OCI-LY3 (cell line): ENCODE measurements at regions not wholly inside any gene's neighbourhood (a gene's known extent, or its start where the extent isn't known, plus 50 kb on each side); places are given as distances from the start of the nearest gene placed in this dataset.

Source experiments
- H2AFZ ChIP-seq: fragments of 200-600, 300-600 bp; shearing (Covaris generic); 2 replicates; pipeline ENCODE4 v1.6.0; 2014; ENCODE audit warnings: antibody characterized with exemption, low read depth, low read length
- H3K27ac ChIP-seq: fragments of 200-600, 300-600 bp; sonication (generic); 2 replicates; pipeline ENCODE4 v1.5.1; 2014; ENCODE audit warnings: mild to moderate bottlenecking, low read length, moderate library complexity, mixed read lengths
- H3K27me3 ChIP-seq: fragments of 200-600, 300-600 bp; sonication (generic); 2 replicates; pipeline ENCODE4 v1.6.1; 2014; ENCODE audit warnings: low read depth, low read length, mixed read lengths
- H3K36me3 ChIP-seq: fragments of 200-600, 300-600 bp; sonication (generic); replicated peaks from 2 replicates; pipeline ENCODE3; 2014; ENCODE audit warnings: low read depth, low read length, mixed read lengths
- H3K4me1 ChIP-seq: fragments of 300-600, 200-600 bp; sonication (generic); 2 replicates; pipeline ENCODE4 v1.6.1; 2014; ENCODE audit warnings: low read length, mixed read lengths
- H3K4me2 ChIP-seq: fragments of 200-600, 300-600 bp; sonication (generic); 2 replicates; pipeline ENCODE4 v1.6.1; 2014; ENCODE audit warnings: low read length, mixed read lengths
- H3K4me3 ChIP-seq: fragments of 300-600, 200-600 bp; sonication (generic); 2 replicates; pipeline ENCODE4 v1.5.1; 2014; ENCODE audit warnings: antibody characterized with exemption, mild to moderate bottlenecking, low read length, moderate library complexity
- H3K79me2 ChIP-seq: fragments of 300-600, 200-600 bp; shearing (Covaris generic); 2 replicates; pipeline ENCODE4 v1.6.1; 2014; ENCODE audit warnings: mild to moderate bottlenecking, low read length, mixed read lengths
- H3K9ac ChIP-seq: fragments of 300-600, 200-600 bp; shearing (Covaris generic); 2 replicates; pipeline ENCODE4 v1.6.0; 2014; ENCODE audit warnings: mild to moderate bottlenecking, low read length, moderate library complexity
- H3K9me3 ChIP-seq: fragments of 200-600, 300-600 bp; shearing (Covaris generic); 2 replicates; pipeline ENCODE4 v1.6.1; 2014; ENCODE audit warnings: low read length, mixed read lengths; ENCODE audit not compliant: insufficient read depth
- H4K20me1 ChIP-seq: fragments of 200-600, 300-600 bp; sonication (generic); 2 replicates; pipeline ENCODE4 v1.6.1; 2016; ENCODE audit warnings: low read length, mixed read lengths; ENCODE audit not compliant: insufficient read depth
- EZH2phosphoT487 ChIP-seq: fragments of 200-600 bp; shearing (Covaris generic); IDR thresholded peaks from 2 replicates; pipeline ENCODE4 v1.6.1; 2018; ENCODE audit warnings: antibody characterized with exemption, mixed run types, low read depth
- TF ChIP-seq, protein P1 (sequence below): fragments of 200-600, 300-600 bp; sonication (generic); IDR thresholded peaks from 2 replicates; pipeline ENCODE4 v1.5.1; 2014; ENCODE audit warnings: antibody characterized with exemption, low read length, low read depth

DNA sequence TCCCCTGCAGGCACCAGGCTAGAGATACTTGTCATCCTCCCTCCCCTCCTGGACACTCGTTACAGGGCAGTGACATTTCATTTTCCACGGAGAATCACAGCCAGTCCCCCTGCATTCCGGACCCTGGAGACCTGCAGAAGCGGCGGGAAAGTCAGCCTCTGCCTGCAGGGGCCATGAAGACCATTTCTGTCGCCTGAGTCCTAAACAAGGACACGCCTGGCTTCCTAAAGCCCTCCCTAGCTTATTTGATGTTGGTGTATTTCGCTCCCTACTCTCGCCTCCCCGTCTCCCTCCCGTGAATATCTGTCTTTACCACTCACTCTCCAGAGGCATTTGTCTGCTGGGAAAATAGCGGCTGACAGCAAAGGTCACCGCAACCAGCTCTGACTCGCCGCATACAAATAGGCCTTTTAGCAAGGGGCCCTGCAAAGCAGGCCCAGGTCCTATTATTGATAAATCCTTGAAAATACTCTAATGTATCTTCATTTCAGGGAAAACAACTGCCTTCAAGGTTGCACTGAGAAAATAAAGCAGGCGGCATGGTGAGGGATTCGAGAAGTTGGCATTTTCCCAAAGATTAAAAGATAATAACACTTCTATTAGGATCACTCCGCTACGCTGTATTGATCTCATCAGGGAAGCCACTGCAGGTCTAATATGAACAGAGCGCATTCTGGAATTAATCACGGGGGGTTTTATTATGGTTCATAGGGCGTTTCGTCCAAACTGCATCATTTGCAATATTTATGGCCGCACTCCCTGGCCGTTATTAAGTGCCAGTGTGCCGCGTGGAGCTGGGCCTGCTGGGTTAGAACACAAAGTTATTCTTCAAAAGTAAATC is 447.1 kb upstream of the CDH5 start:
- H3K4me2 ChIP-seq: no peak overlapping the region
- no peak overlapping the region for H3K4me3 ChIP-seq
- no peaks in the 10 kb centered on the region for H4K20me1 ChIP-seq
- H3K79me2 ChIP-seq: no peaks in the 10 kb centered on the region
- TF ChIP-seq, protein P1, sequence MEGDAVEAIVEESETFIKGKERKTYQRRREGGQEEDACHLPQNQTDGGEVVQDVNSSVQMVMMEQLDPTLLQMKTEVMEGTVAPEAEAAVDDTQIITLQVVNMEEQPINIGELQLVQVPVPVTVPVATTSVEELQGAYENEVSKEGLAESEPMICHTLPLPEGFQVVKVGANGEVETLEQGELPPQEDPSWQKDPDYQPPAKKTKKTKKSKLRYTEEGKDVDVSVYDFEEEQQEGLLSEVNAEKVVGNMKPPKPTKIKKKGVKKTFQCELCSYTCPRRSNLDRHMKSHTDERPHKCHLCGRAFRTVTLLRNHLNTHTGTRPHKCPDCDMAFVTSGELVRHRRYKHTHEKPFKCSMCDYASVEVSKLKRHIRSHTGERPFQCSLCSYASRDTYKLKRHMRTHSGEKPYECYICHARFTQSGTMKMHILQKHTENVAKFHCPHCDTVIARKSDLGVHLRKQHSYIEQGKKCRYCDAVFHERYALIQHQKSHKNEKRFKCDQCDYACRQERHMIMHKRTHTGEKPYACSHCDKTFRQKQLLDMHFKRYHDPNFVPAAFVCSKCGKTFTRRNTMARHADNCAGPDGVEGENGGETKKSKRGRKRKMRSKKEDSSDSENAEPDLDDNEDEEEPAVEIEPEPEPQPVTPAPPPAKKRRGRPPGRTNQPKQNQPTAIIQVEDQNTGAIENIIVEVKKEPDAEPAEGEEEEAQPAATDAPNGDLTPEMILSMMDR: no peak
- no peak for TF ChIP-seq EZH2phosphoT487
- H3K4me1 ChIP-seq: no peaks in the 10 kb centered on the region
- no peak overlapping the region for H3K27ac ChIP-seq
- H2AFZ ChIP-seq: no peak overlapping the region
- H3K9ac ChIP-seq: no peak overlapping the region
- no peaks in the 10 kb centered on the region for H3K27me3 ChIP-seq
- H3K9me3 ChIP-seq: no peaks in the 10 kb centered on the region
- no peaks in the 10 kb centered on the region for H3K36me3 ChIP-seq

DNA sequence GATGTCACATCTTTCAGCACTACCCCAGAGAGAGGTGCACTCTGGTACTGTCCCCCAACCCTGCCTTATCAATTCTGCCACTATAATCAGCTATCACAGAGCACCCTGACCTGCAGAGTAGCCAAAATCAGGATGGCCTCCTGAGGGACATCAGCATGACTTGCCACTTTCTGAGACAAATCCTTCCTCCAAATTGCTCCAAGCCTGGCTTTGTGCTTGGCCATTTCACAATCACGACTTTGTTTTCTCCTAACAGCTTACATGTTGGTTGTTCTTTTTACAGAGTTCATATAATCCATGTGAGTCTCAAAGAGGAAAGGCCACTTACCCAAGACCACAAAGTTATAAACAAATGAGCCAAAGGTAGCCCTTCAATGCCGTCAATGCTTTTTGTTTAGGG is 449.0 kb upstream of the CDH5 start:
- Histone ChIP-seq H4K20me1 (no peaks in the 10 kb centered on the region), H2AFZ (no peak overlapping the region), H3K4me1 (no peaks in the 10 kb centered on the region), H3K36me3 (no peaks in the 10 kb centered on the region), H3K9ac (no peak overlapping the region), H3K27ac (no peak overlapping the region), H3K4me2 (no peak overlapping the region), H3K9me3 (no peaks in the 10 kb centered on the region), H3K79me2 (no peaks in the 10 kb centered on the region), H3K27me3 (no peaks in the 10 kb centered on the region), H3K4me3 (no peak overlapping the region)
- TF ChIP-seq, protein P1: no peak
- TF ChIP-seq EZH2phosphoT487: no peak

DNA sequence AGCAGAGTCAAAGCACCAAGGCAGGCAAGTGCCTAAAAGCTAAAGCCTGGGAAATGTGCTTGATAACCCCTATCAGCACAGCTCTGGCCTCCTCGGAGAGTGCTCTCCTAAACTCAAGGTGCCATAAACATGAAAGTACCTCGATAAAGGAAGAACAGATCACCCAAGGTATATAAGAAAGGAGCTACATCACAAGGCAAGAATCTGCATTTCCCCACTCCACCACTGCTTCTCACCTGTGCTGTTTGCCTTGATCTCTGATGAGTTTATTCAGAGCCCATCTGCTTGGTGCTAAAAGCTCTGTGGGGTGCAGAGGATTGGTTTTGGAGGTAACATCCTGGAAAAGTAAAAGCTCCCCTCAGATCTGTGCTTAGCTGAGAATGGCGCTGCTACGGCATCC is 449.5 kb upstream of the CDH5 start:
- no peak overlapping the region for H3K4me2 ChIP-seq
- no peak for TF ChIP-seq EZH2phosphoT487

DNA sequence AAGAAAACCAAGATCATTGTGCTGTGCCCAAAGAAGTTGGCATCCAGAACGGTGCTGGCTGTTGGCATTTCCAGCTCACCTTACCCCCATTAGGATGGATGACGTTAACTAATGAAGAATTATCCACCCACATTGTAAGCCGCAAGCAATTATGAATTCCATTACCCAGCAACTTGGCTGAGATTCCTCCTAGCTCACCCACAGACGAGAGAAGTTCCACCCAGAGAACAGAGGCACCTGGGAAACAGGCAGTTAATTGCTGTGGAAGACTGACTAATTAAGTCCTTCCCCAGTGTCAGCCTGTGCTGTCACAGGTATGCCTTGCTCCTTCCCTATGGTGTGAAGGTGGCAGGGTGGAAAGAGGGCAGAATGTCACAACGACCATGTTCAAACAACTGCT is 456.2 kb upstream of the CDH5 start:
- no peak overlapping the region for H3K4me3 ChIP-seq

More for the DNA sequence above, 449.5 kb upstream of the CDH5 start:
- H3K9me3 ChIP-seq: no peaks in the 10 kb centered on the region
- H3K4me1 ChIP-seq: no peaks in the 10 kb centered on the region
- no peaks in the 10 kb centered on the region for H3K27me3 ChIP-seq
- no peaks in the 10 kb centered on the region for H3K36me3 ChIP-seq
- no peaks in the 10 kb centered on the region for H4K20me1 ChIP-seq
- no peak overlapping the region for H3K27ac ChIP-seq
- H3K79me2 ChIP-seq: no peaks in the 10 kb centered on the region
- no peak overlapping the region for H3K4me3 ChIP-seq
- H3K9ac ChIP-seq: no peak overlapping the region
- no peak overlapping the region for H2AFZ ChIP-seq

More for the DNA sequence above, 456.2 kb upstream of the CDH5 start:
- H3K4me2 ChIP-seq: no peak overlapping the region
- H3K9ac ChIP-seq: no peak overlapping the region
- no peaks in the 10 kb centered on the region for H4K20me1 ChIP-seq
- TF ChIP-seq, protein P1: no peak
- TF ChIP-seq EZH2phosphoT487: no peak
- H3K9me3 ChIP-seq: no peaks in the 10 kb centered on the region
- H3K36me3 ChIP-seq: no peaks in the 10 kb centered on the region
- no peaks in the 10 kb centered on the region for H3K79me2 ChIP-seq
- H3K27ac ChIP-seq: no peak overlapping the region
- H3K4me1 ChIP-seq: no peaks in the 10 kb centered on the region
- no peaks in the 10 kb centered on the region for H3K27me3 ChIP-seq
- H2AFZ ChIP-seq: no peak overlapping the region
